Stimulated activated memory B cell treated with anti-CD40 and anti-IgM and Interleukin-4, amounts not matched to agents 10 μg/mL and 1 μg/mL and 100 μg/mL, for 72 hours (primary cell): ENCODE measurements at regions not wholly inside any gene's neighbourhood (a gene's known extent, or its start where the extent isn't known, plus 50 kb on each side); places are given as distances from the start of the nearest gene placed in this dataset.
"Not testable (repeated sequence)": the region's sequence is repeated elsewhere in the genome, so short reads cannot be mapped to it uniquely, and the experiment has no call there.

Experiments used
- ATAC-seq: fragments of 150-1000 bp; cut with Tn5 transposase; 2 replicates; pipeline ENCODE4 v1.10.0; 2021
- H3K27ac Mint-ChIP-seq: one replicate; pipeline ENCODE4 v1.8.0; 2022; ENCODE audit warnings: mild to moderate bottlenecking, mixed read lengths
- H3K27me3 Mint-ChIP-seq: one replicate; pipeline ENCODE4 v1.8.0; 2022; ENCODE audit warnings: mixed read lengths
- H3K36me3 Mint-ChIP-seq: one replicate; pipeline ENCODE4 v1.8.0; 2022; ENCODE audit warnings: mixed read lengths
- H3K4me1 Mint-ChIP-seq: one replicate; pipeline ENCODE4 v1.8.0; 2022; ENCODE audit warnings: mixed read lengths
- H3K4me3 Mint-ChIP-seq: one replicate; pipeline ENCODE4 v1.8.0; 2022; ENCODE audit warnings: mild to moderate bottlenecking, moderate library complexity, mixed read lengths
- H3K9me3 Mint-ChIP-seq: one replicate; pipeline ENCODE4 v1.8.0; 2022; ENCODE audit warnings: mixed read lengths

- Mint-ChIP-seq H3K9me3 (no peaks in the 10 kb centered on the region), H3K4me1 (no peaks in the 10 kb centered on the region), H3K4me3 (no peak overlapping the region), H3K36me3 (no peaks in the 10 kb centered on the region), H3K27me3 (no peaks in the 10 kb centered on the region), H3K27ac (no peak overlapping the region)
- no peak for ATAC-seq
Observed at GRCh38 chr2:145555360-145555759, 1035.4 kb upstream of the ZEB2 start.

GRCh38 chr2:145551686-145552085 is 1031.8 kb upstream of the ZEB2 start:
- no peaks in the 10 kb centered on the region for H3K4me1 Mint-ChIP-seq
- H3K36me3 Mint-ChIP-seq, result no peaks in the 10 kb centered on the region
- H3K4me3 Mint-ChIP-seq, result no peak overlapping the region
- no peak overlapping the region for H3K27ac Mint-ChIP-seq
- no peaks in the 10 kb centered on the region for H3K27me3 Mint-ChIP-seq
- H3K9me3 Mint-ChIP-seq, result no peaks in the 10 kb centered on the region
- no peak for ATAC-seq

GRCh38 chr2:145548479-145548878 is 1028.6 kb upstream of the ZEB2 start:
- Mint-ChIP-seq H3K4me1 (no peaks in the 10 kb centered on the region), H3K27me3 (no peaks in the 10 kb centered on the region), H3K27ac (no peak overlapping the region), H3K36me3 (no peaks in the 10 kb centered on the region), H3K4me3 (no peak overlapping the region), H3K9me3 (no peaks in the 10 kb centered on the region)
- ATAC-seq, result no peak

GRCh38 chr2:145547620-145548019 is 1027.7 kb upstream of the ZEB2 start:
- Mint-ChIP-seq H3K9me3 (no peaks in the 10 kb centered on the region), H3K27ac (no peak overlapping the region), H3K4me3 (no peak overlapping the region), H3K36me3 (no peaks in the 10 kb centered on the region), H3K27me3 (no peaks in the 10 kb centered on the region), H3K4me1 (no peaks in the 10 kb centered on the region)
- ATAC-seq, result no peak

- Mint-ChIP-seq H3K27ac (no peak overlapping the region), H3K36me3 (no peaks in the 10 kb centered on the region), H3K4me1 (no peaks in the 10 kb centered on the region), H3K27me3 (no peaks in the 10 kb centered on the region), H3K9me3 (no peaks in the 10 kb centered on the region), H3K4me3 (no peak overlapping the region)
- ATAC-seq, result no peak
Observed at GRCh38 chr2:145546091-145546490, 1026.2 kb upstream of the ZEB2 start.

GRCh38 chr2:145543856-145544255 is 1023.9 kb upstream of the ZEB2 start:
- H3K4me1 Mint-ChIP-seq, result no peaks in the 10 kb centered on the region
- no peak for ATAC-seq
- no peaks in the 10 kb centered on the region for H3K9me3 Mint-ChIP-seq
- no peak overlapping the region for H3K27ac Mint-ChIP-seq
- H3K4me3 Mint-ChIP-seq, result no peak overlapping the region
- H3K36me3 Mint-ChIP-seq, result no peaks in the 10 kb centered on the region
- no peaks in the 10 kb centered on the region for H3K27me3 Mint-ChIP-seq

- H3K9me3 Mint-ChIP-seq, result no peaks in the 10 kb centered on the region
- no peak overlapping the region for H3K4me3 Mint-ChIP-seq
- H3K27me3 Mint-ChIP-seq, result no peaks in the 10 kb centered on the region
- no peaks in the 10 kb centered on the region for H3K4me1 Mint-ChIP-seq
- ATAC-seq, result no peak
- H3K27ac Mint-ChIP-seq, result no peak overlapping the region
- H3K36me3 Mint-ChIP-seq, result no peaks in the 10 kb centered on the region
Observed at GRCh38 chr2:145543155-145543554, 1023.2 kb upstream of the ZEB2 start.

- H3K27ac Mint-ChIP-seq, result no peak overlapping the region
- no peaks in the 10 kb centered on the region for H3K36me3 Mint-ChIP-seq
- no peaks in the 10 kb centered on the region for H3K4me1 Mint-ChIP-seq
- H3K4me3 Mint-ChIP-seq, result no peak overlapping the region
- H3K9me3 Mint-ChIP-seq, result no peaks in the 10 kb centered on the region
- ATAC-seq, result no peak
- H3K27me3 Mint-ChIP-seq, result no peaks in the 10 kb centered on the region
Observed at GRCh38 chr2:145541028-145541427, 1021.1 kb upstream of the ZEB2 start.

GRCh38 chr2:145538661-145539350 is 1018.9 kb upstream of the ZEB2 start:
- no peak overlapping the region for H3K27ac Mint-ChIP-seq
- no peak for ATAC-seq
- H3K36me3 Mint-ChIP-seq, result no peaks in the 10 kb centered on the region

GRCh38 chr2:145530653-145531052 is 1010.7 kb upstream of the ZEB2 start:
- Mint-ChIP-seq H3K36me3 (no peaks in the 10 kb centered on the region), H3K4me3 (no peak overlapping the region), H3K27me3 (no peaks in the 10 kb centered on the region), H3K9me3 (no peaks in the 10 kb centered on the region), H3K4me1 (no peaks in the 10 kb centered on the region), H3K27ac (no peak overlapping the region)
- ATAC-seq, result no peak

More at GRCh38 chr2:145538661-145539350, 1018.9 kb upstream of the ZEB2 start:
- H3K9me3 Mint-ChIP-seq, result no peaks in the 10 kb centered on the region
- H3K4me3 Mint-ChIP-seq, result no peak overlapping the region
- H3K4me1 Mint-ChIP-seq, result no peaks in the 10 kb centered on the region
- no peaks in the 10 kb centered on the region for H3K27me3 Mint-ChIP-seq

- Mint-ChIP-seq H3K9me3 (peaks cover 5% of the 10 kb centered on the region), H3K36me3 (no peaks in the 10 kb centered on the region), H3K4me1 (no peaks in the 10 kb centered on the region), H3K4me3 (no peak overlapping the region), H3K27ac (no peak overlapping the region), H3K27me3 (no peaks in the 10 kb centered on the region)
- no peak for ATAC-seq
Observed at GRCh38 chr2:145524836-145525235, 1004.9 kb upstream of the ZEB2 start.

GRCh38 chr2:145524303-145524702 is 1004.4 kb upstream of the ZEB2 start:
- peaks cover 5% of the 10 kb centered on the region for H3K9me3 Mint-ChIP-seq
- no peaks in the 10 kb centered on the region for H3K27me3 Mint-ChIP-seq
- no peak overlapping the region for H3K27ac Mint-ChIP-seq
- no peaks in the 10 kb centered on the region for H3K4me1 Mint-ChIP-seq
- H3K4me3 Mint-ChIP-seq, result no peak overlapping the region
- ATAC-seq, result no peak
- no peaks in the 10 kb centered on the region for H3K36me3 Mint-ChIP-seq

- not testable (repeated sequence) for H3K27ac Mint-ChIP-seq, H3K4me3 Mint-ChIP-seq, H3K36me3 Mint-ChIP-seq, H3K9me3 Mint-ChIP-seq, ATAC-seq, H3K4me1 Mint-ChIP-seq, H3K27me3 Mint-ChIP-seq
Observed at GRCh38 chr2:145519254-145519653, 999.3 kb upstream of the ZEB2 start.

GRCh38 chr2:145511946-145512345 is 992.0 kb upstream of the ZEB2 start:
- Mint-ChIP-seq H3K9me3 (no peaks in the 10 kb centered on the region), H3K4me3 (no peak overlapping the region)
- ATAC-seq, result no peak

GRCh38 chr2:145503511-145503910 is 983.6 kb upstream of the ZEB2 start:
- no peaks in the 10 kb centered on the region for H3K4me1 Mint-ChIP-seq
- H3K27me3 Mint-ChIP-seq, result no peaks in the 10 kb centered on the region
- no peak overlapping the region for H3K27ac Mint-ChIP-seq
- H3K36me3 Mint-ChIP-seq, result no peaks in the 10 kb centered on the region
- no peaks in the 10 kb centered on the region for H3K9me3 Mint-ChIP-seq
- no peak for ATAC-seq
- no peak overlapping the region for H3K4me3 Mint-ChIP-seq

More at GRCh38 chr2:145511946-145512345, 992.0 kb upstream of the ZEB2 start:
- Mint-ChIP-seq H3K36me3 (no peaks in the 10 kb centered on the region), H3K27me3 (no peaks in the 10 kb centered on the region), H3K27ac (no peak overlapping the region), H3K4me1 (no peaks in the 10 kb centered on the region)

GRCh38 chr2:145501920-145502319 is 982.0 kb upstream of the ZEB2 start:
- Mint-ChIP-seq H3K27me3 (no peaks in the 10 kb centered on the region), H3K9me3 (no peaks in the 10 kb centered on the region), H3K4me3 (no peak overlapping the region), H3K27ac (no peak overlapping the region), H3K36me3 (no peaks in the 10 kb centered on the region), H3K4me1 (no peaks in the 10 kb centered on the region)
- ATAC-seq, result no peak

- ATAC-seq, result no peak
- no peak overlapping the region for H3K4me3 Mint-ChIP-seq
Observed at GRCh38 chr2:145495590-145495989, 975.7 kb upstream of the ZEB2 start.

More at GRCh38 chr2:145495590-145495989, 975.7 kb upstream of the ZEB2 start:
- no peaks in the 10 kb centered on the region for H3K36me3 Mint-ChIP-seq
- H3K9me3 Mint-ChIP-seq, result peaks cover 11% of the 10 kb centered on the region
- no peak overlapping the region for H3K27ac Mint-ChIP-seq
- no peaks in the 10 kb centered on the region for H3K4me1 Mint-ChIP-seq
- H3K27me3 Mint-ChIP-seq, result no peaks in the 10 kb centered on the region
